Activated CD4-positive, alpha-beta memory T cell treated with anti-CD3 and anti-CD28 coated beads for 36 hours (primary cell): ENCODE measurements at regions not wholly inside any gene's neighbourhood (a gene's known extent, or its start where the extent isn't known, plus 50 kb on each side); places are given as distances from the start of the nearest gene placed in this dataset.

Experiments
- CTCF ChIA-PET: fragments of 350-600 bp; sonication (Branson Sonifier 250); formaldehyde crosslinking; loops from one replicate; lab custom pipeline; 2021; ENCODE audit warnings: antibody characterized with exemption, inconsistent platforms; lab: Charles Lee
- POLR2A ChIA-PET: fragments of 350-600 bp; sonication (Branson Sonifier 250); formaldehyde crosslinking; loops from one replicate; lab custom pipeline; 2021; ENCODE audit warnings: antibody characterized with exemption; lab: Charles Lee
- DNase-seq: peaks from one replicate; pipeline ENCODE4 v3.0.0-alpha.2; 2020
- H3K27ac Mint-ChIP-seq: one replicate; pipeline ENCODE4 v1.8.0; 2021; ENCODE audit warnings: mixed read lengths
- H3K27me3 Mint-ChIP-seq: one replicate; pipeline ENCODE4 v1.8.0; 2021; ENCODE audit warnings: mixed read lengths
- H3K36me3 Mint-ChIP-seq: one replicate; pipeline ENCODE4 v1.8.0; 2021; ENCODE audit warnings: mixed read lengths
- H3K4me1 Mint-ChIP-seq: one replicate; pipeline ENCODE4 v1.8.0; 2021; ENCODE audit warnings: low read depth, mixed read lengths
- H3K4me3 Mint-ChIP-seq: one replicate; pipeline ENCODE4 v1.8.0; 2021; ENCODE audit warnings: mild to moderate bottlenecking, mixed read lengths
- H3K9me3 Mint-ChIP-seq: one replicate; pipeline ENCODE4 v1.8.0; 2021; ENCODE audit warnings: mixed read lengths
- intact Hi-C: fragments of 100-400 bp; cut with micrococcal nuclease; formaldehyde crosslinking; loops from one replicate; pipeline ENCODE4 v1.15.1; 2023

GRCh38 chr12:19960527-19960926 lies 407.8 kb upstream of the PDE3A start:
- DNase-seq = no peak
- Mint-ChIP-seq H3K36me3 (no peaks in the 10 kb centered on the region), H3K4me3 (no peak overlapping the region), H3K9me3 (no peaks in the 10 kb centered on the region), H3K4me1 (no peaks in the 10 kb centered on the region), H3K27ac (no peak overlapping the region), H3K27me3 (no peaks in the 10 kb centered on the region)
- intact Hi-C loops = no loop called here
- CTCF ChIA-PET = no interaction called here
- POLR2A ChIA-PET = no interaction called here

GRCh38 chr12:19962192-19962591 lies 406.1 kb upstream of the PDE3A start:
- Mint-ChIP-seq H3K9me3 (no peaks in the 10 kb centered on the region), H3K27ac (no peak overlapping the region), H3K36me3 (no peaks in the 10 kb centered on the region), H3K4me3 (no peak overlapping the region), H3K27me3 (no peaks in the 10 kb centered on the region), H3K4me1 (no peaks in the 10 kb centered on the region)
- intact Hi-C loops = no loop called here
- CTCF ChIA-PET = interaction anchor here (0.7 kb wide), 1 partner anchor 19 kb away, joined by 3 read pairs; no protein-coding TSS in a partner anchor
- DNase-seq = no peak
- POLR2A ChIA-PET = no interaction called here

- intact Hi-C loops = no loop called here
- no peaks in the 10 kb centered on the region for H3K36me3 Mint-ChIP-seq
- H3K4me1 Mint-ChIP-seq = no peaks in the 10 kb centered on the region
- ChIA-PET CTCF (no interaction called here), POLR2A (no interaction called here)
- no peak overlapping the region for H3K4me3 Mint-ChIP-seq
- no peak for DNase-seq
- no peak overlapping the region for H3K27ac Mint-ChIP-seq
- no peaks in the 10 kb centered on the region for H3K9me3 Mint-ChIP-seq
- H3K27me3 Mint-ChIP-seq = no peaks in the 10 kb centered on the region
These were observed 404.4 kb upstream of the PDE3A start for GRCh38 chr12:19963972-19964371.

- intact Hi-C loops = no loop called here
- H3K9me3 Mint-ChIP-seq = no peaks in the 10 kb centered on the region
- H3K4me1 Mint-ChIP-seq = no peaks in the 10 kb centered on the region
- H3K36me3 Mint-ChIP-seq = no peaks in the 10 kb centered on the region
- no peak overlapping the region for H3K4me3 Mint-ChIP-seq
- no peak overlapping the region for H3K27ac Mint-ChIP-seq
- DNase-seq = no peak
- POLR2A ChIA-PET = no interaction called here
- CTCF ChIA-PET = no interaction called here
- no peaks in the 10 kb centered on the region for H3K27me3 Mint-ChIP-seq
These were observed 403.8 kb upstream of the PDE3A start for GRCh38 chr12:19964549-19964948.

- Mint-ChIP-seq H3K27me3 (no peaks in the 10 kb centered on the region), H3K9me3 (no peaks in the 10 kb centered on the region), H3K27ac (no peak overlapping the region), H3K36me3 (no peaks in the 10 kb centered on the region), H3K4me1 (no peaks in the 10 kb centered on the region), H3K4me3 (no peak overlapping the region)
- POLR2A ChIA-PET = no interaction called here
- DNase-seq = no peak
- CTCF ChIA-PET = no interaction called here
- intact Hi-C loops = no loop called here
These were observed 402.9 kb upstream of the PDE3A start for GRCh38 chr12:19965196-19966038.

GRCh38 chr12:19967001-19967400 lies 401.3 kb upstream of the PDE3A start:
- Mint-ChIP-seq H3K4me3 (no peak overlapping the region), H3K9me3 (no peaks in the 10 kb centered on the region), H3K36me3 (no peaks in the 10 kb centered on the region), H3K4me1 (no peaks in the 10 kb centered on the region), H3K27ac (no peak overlapping the region), H3K27me3 (no peaks in the 10 kb centered on the region)
- no peak for DNase-seq
- CTCF ChIA-PET = no interaction called here
- intact Hi-C loops = no loop called here
- POLR2A ChIA-PET = no interaction called here

GRCh38 chr12:19967431-19967830 lies 400.9 kb upstream of the PDE3A start:
- Mint-ChIP-seq H3K4me1 (peaks cover under 1% of the 10 kb centered on the region), H3K27me3 (no peaks in the 10 kb centered on the region), H3K4me3 (no peak overlapping the region), H3K36me3 (no peaks in the 10 kb centered on the region), H3K9me3 (no peaks in the 10 kb centered on the region), H3K27ac (no peak overlapping the region)
- intact Hi-C loops = no loop called here
- CTCF ChIA-PET = no interaction called here
- DNase-seq = no peak
- POLR2A ChIA-PET = no interaction called here

GRCh38 chr12:19970116-19970515 lies 398.2 kb upstream of the PDE3A start:
- no peak for DNase-seq
- Mint-ChIP-seq H3K36me3 (no peaks in the 10 kb centered on the region), H3K27ac (no peak overlapping the region), H3K4me3 (no peak overlapping the region), H3K4me1 (peaks cover 2% of the 10 kb centered on the region), H3K27me3 (no peaks in the 10 kb centered on the region), H3K9me3 (no peaks in the 10 kb centered on the region)
- CTCF ChIA-PET = interaction anchor here (0.5 kb wide), 1 partner anchor 224 kb away, joined by 3 read pairs; no protein-coding TSS in a partner anchor
- intact Hi-C loops = no loop called here
- POLR2A ChIA-PET = interaction anchor here (0.7 kb wide), 1 partner anchor 541 kb away, joined by 3 read pairs; no protein-coding TSS in a partner anchor

- Mint-ChIP-seq H3K4me1 (peaks cover 2% of the 10 kb centered on the region), H3K4me3 (no peak overlapping the region), H3K27me3 (no peaks in the 10 kb centered on the region), H3K36me3 (no peaks in the 10 kb centered on the region), H3K9me3 (no peaks in the 10 kb centered on the region), H3K27ac (no peak overlapping the region)
- DNase-seq = no peak
- intact Hi-C loops = no loop called here
- ChIA-PET POLR2A (no interaction called here), CTCF (no interaction called here)
These were observed 397.5 kb upstream of the PDE3A start for GRCh38 chr12:19970821-19971220.

- Mint-ChIP-seq H3K27ac (no peak overlapping the region), H3K9me3 (no peaks in the 10 kb centered on the region), H3K4me3 (no peak overlapping the region), H3K27me3 (no peaks in the 10 kb centered on the region), H3K36me3 (no peaks in the 10 kb centered on the region), H3K4me1 (peaks cover 2% of the 10 kb centered on the region)
- CTCF ChIA-PET = no interaction called here
- intact Hi-C loops = no loop called here
- POLR2A ChIA-PET = no interaction called here
- DNase-seq = no peak
These were observed 396.7 kb upstream of the PDE3A start for GRCh38 chr12:19971361-19972280.

GRCh38 chr12:19972325-19973288 lies 395.7 kb upstream of the PDE3A start:
- POLR2A ChIA-PET = no interaction called here
- CTCF ChIA-PET = no interaction called here
- Mint-ChIP-seq H3K27ac (no peak overlapping the region), H3K4me3 (no peak overlapping the region), H3K4me1 (peaks cover 5% of the 10 kb centered on the region), H3K9me3 (no peaks in the 10 kb centered on the region), H3K36me3 (no peaks in the 10 kb centered on the region), H3K27me3 (no peaks in the 10 kb centered on the region)
- DNase-seq = peak; percentile 14
- intact Hi-C loops = no loop called here
